Lower leg skin (tissue), 4 donors: ENCODE measurements at regions not wholly inside any gene's neighbourhood (a gene's known extent, or its start where the extent isn't known, plus 50 kb on each side); places are given as distances from the start of the nearest gene placed in this dataset.

Source experiments
- DNase-seq, 2 donors: peaks; one replicate each; pipeline ENCODE4 v3.0.0-alpha.2; 2019; ENCODE audit warnings: low spot score in 2 of 2
- H3K4me3 ChIP-seq: fragments of 200-600 bp; sonication (generic); 2 replicates; pipeline ENCODE4 v1.5.1; 2017; ENCODE audit warnings: mild to moderate bottlenecking, low read depth; ENCODE audit not compliant: poor library complexity, severe bottlenecking
- POLR2A ChIP-seq, 2 donors: fragments of 450-650 bp; IDR thresholded peaks; one replicate each; pipeline ENCODE4 v1.6.1; 2016 to 2017; ENCODE audit warnings: antibody characterized with exemption in 2 of 2, mild to moderate bottlenecking in 1 of 2, moderate library complexity in 1 of 2
- WGBS, 2 donors: methylation state at CpG; one replicate each; pipeline ENCODE4 v1.1.5; 2018; 5-methylcytosine and 5-hydroxymethylcytosine counted together
- intact Hi-C: fragments of 100-400 bp; cut with DNase I; formaldehyde crosslinking; loops from one replicate; pipeline ENCODE4 v1.15.0; 2023; ENCODE audit warnings: low total_unique reads
- TF ChIP-seq, protein P1 (sequence below), 3 donors: fragments of 450-650 bp; IDR thresholded peaks; one replicate each; pipeline ENCODE4 v1.5.1; 2016; ENCODE audit warnings: antibody characterized with exemption in 3 of 3, mild to moderate bottlenecking in 3 of 3, moderate library complexity in 2 of 3

DNA sequence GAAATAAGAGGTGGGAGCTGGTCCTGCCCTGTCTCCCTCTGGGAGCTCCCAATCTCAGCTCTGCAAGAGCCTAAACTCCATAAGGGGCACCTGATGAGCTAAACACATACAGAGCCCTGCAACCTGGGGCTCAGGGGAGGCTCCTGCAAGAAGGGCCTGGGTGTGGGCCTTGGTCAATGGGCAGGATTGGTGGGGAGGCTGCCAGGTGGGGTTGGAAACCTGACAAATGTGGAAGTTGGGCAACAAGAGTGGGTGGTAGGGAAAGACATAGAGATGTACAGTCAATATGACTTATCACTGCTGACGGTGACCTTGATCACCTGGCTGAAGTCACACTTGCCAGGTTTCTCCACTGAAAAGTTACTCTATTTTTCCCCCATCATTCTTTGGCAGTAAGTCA lies 209.9 kb downstream of the TTC32 start:
- intact Hi-C loops = no loop called here
- DNase-seq = peak in 1 of 2 donors; percentile 56

DNA sequence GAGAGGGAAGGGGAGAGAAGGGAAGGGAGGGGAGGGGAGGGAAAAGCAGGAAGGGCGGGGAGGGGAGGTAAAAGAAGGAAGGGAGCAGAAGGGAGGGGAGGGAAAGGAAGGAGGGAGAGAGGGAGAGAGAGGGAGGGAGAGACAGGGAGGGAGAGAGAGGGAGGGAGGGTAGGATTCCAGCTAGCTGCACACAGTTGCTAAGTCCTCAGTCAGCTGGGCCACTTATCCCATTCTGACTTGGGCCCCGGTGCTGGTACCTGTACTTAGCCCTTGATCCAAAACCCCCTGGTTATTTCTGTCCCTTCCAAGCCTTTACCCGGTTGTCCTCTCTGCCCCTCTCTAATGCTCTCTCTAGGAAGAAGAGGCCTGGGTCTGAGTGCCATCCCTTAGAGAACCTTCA lies 211.4 kb downstream of the TTC32 start:
- 76 to 89% methylated on average over 2 to 3 of the region's 3 CpGs for WGBS, 2 donors
- no peak for TF ChIP-seq POLR2A (IDR thresholded peaks at IDR 0.05)
- TF ChIP-seq, protein P1, sequence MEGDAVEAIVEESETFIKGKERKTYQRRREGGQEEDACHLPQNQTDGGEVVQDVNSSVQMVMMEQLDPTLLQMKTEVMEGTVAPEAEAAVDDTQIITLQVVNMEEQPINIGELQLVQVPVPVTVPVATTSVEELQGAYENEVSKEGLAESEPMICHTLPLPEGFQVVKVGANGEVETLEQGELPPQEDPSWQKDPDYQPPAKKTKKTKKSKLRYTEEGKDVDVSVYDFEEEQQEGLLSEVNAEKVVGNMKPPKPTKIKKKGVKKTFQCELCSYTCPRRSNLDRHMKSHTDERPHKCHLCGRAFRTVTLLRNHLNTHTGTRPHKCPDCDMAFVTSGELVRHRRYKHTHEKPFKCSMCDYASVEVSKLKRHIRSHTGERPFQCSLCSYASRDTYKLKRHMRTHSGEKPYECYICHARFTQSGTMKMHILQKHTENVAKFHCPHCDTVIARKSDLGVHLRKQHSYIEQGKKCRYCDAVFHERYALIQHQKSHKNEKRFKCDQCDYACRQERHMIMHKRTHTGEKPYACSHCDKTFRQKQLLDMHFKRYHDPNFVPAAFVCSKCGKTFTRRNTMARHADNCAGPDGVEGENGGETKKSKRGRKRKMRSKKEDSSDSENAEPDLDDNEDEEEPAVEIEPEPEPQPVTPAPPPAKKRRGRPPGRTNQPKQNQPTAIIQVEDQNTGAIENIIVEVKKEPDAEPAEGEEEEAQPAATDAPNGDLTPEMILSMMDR (IDR thresholded peaks at IDR 0.05) = no peak
- intact Hi-C loops = no loop called here

More for the DNA sequence above, 209.9 kb downstream of the TTC32 start:
- no peak overlapping the region for H3K4me3 ChIP-seq
- 84 to 87% methylated on average over 1 of the region's 1 CpG for WGBS, 2 donors
- no peak for TF ChIP-seq POLR2A (IDR thresholded peaks at IDR 0.05)
- TF ChIP-seq, protein P1 (IDR thresholded peaks at IDR 0.05) = no peak

DNA sequence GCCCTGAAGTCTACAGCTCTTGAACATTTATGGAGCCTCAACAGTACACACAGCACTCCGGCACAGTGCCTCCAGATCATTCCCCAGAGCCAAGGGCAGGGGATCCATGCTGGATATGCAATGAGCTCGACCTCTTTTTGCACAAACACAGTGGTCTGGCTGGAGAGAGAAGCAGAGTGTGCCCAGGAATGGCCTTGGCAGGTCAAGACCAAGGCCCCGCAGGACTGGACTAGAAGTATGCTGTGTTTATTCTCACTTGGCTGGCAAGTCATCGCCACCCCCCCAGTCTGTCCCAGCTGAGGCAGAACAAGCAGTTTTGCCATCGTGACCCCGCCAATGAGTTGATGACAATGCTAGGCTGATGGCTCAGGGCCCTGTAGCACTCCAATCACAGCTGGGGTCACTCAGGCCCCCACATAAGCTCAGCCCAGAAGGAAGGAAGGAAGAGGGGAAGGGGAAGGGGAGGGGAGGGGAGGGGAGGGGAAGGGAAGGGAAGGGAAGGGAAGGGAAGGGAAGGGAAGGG lies 212.1 kb downstream of the TTC32 start:
- H3K4me3 ChIP-seq = no peak overlapping the region
- DNase-seq = peak in 1 of 2 donors; percentile 40
- intact Hi-C loops = no loop called here

More for the DNA sequence above, 211.4 kb downstream of the TTC32 start:
- no peak overlapping the region for H3K4me3 ChIP-seq
- peak in 1 of 2 donors; percentile 68 for DNase-seq

DNA sequence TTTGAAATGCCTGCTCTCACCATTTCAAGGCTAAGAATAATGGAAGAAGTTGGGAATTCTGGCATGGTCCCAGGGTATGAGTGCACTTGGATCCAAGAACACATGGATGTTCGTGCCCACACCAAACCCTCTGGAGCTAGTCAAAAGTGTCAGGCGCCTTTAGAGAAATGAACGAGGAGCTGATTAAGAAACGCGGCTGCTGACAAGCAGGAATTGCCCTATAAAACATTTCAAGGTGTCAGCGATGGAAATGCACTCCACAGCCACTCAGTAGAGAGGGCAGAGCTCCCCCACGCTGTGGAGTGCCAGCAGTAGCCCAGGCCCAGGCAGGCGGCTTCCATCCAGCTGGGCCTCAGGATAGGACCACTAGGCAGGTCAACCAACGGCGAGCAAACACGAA lies 213.7 kb downstream of the TTC32 start:
- DNase-seq = no peak
- 79 to 81% methylated on average over 11 of the region's 11 CpGs for WGBS, 2 donors
- TF ChIP-seq POLR2A (IDR thresholded peaks at IDR 0.05) = no peak
- TF ChIP-seq, protein P1 (IDR thresholded peaks at IDR 0.05) = no peak
- intact Hi-C loops = no loop called here
- no peak overlapping the region for H3K4me3 ChIP-seq

More for the DNA sequence above, 212.1 kb downstream of the TTC32 start:
- WGBS, 2 donors = 92 to 95% methylated on average over 6 of the region's 6 CpGs
- TF ChIP-seq, protein P1 (IDR thresholded peaks at IDR 0.05) = no peak
- TF ChIP-seq POLR2A (IDR thresholded peaks at IDR 0.05) = no peak

DNA sequence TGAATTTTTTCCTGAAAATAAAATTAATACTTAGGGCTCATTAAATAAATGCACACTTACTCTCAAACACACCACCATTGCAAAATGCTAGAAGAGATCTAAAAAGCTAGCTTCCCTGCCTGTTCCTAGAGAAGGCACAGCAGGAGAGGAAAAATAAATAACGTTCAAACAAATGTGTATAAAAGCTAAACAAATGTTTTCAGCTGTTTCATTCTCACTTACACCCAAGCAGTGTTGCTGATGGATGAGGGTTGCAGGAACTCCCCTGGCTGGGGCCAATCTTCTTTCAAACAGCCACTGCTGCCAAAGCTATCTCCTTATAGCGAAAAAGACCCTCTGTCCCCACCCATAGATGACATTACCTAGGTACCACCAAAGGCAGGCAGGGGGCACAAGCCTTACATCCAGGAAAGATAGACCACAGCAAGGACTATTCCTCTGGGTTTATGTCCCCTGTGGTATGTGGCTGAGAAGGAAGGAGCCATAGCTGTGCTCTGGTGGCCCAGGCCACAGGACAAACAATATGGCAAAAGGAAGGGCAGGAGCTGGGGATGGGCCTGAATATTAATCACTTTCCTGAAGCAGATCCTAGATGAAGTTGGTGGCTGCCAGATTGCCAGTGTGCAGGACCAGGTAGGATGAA lies 214.6 kb downstream of the TTC32 start:
- DNase-seq = no peak
- TF ChIP-seq, protein P1 (IDR thresholded peaks at IDR 0.05) = no peak
- TF ChIP-seq POLR2A (IDR thresholded peaks at IDR 0.05) = no peak
- 76 to 90% methylated on average over 2 of the region's 2 CpGs for WGBS, 2 donors

More for the DNA sequence above, 214.6 kb downstream of the TTC32 start:
- intact Hi-C loops = no loop called here
- H3K4me3 ChIP-seq = no peak overlapping the region
